ENCODE measurements at regions not wholly inside any gene's neighbourhood (a gene's known extent, or its start where the extent isn't known, plus 50 kb on each side); places are given as distances from the start of the nearest gene placed in this dataset.

DNA sequence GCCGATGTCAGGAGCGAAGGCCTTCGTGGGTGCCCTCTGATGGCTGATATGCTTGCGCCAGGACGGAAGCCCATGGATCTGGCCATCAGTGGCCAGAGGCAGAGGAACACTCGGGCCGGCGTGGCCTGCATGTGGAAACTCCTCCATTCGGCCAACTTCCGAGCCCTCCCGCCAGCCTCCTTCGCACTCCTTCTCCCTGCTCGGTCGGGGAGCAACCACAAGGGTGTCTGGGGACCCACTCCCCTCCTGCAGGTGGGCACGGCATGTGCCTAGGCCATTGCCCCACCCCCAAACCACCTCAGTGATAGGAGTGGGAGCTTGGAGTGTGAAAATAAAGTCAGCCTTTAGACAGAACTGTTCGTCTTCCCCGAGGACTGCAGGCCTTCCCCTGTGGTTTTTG is 231.3 kb downstream of the BCL11B start:
- no peak for DNase-seq

DNA sequence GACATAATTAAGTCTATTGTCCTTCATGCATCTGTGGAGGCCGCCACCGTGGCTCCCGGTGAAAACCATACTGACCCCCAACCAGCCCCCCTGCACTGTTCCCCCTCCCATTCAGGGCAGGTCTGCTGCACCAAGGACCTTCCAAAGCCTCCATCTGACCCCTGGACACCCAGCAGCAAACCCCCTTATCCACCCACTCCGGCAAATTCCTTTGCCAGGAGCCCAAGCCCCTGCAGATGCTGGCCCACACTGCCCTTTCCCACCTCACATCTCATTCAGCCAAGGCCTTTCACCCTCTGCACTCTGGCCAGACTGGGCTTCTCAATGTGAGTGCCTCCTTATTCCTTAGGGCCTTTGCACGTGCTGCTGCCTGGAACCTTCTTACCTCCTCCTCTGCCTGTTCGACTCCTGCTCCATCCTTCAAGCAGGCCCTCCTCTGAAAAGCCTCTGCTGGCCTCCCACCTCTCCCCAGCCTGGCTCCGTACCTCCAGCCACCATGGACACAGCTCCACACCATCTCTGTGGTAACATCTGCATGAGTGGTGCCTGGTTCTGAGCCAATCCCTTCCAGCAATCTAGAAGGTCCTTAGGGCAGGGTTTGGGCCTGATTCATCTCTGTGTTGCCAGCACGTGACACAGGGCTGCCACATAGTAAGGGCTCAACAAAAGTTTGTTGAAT is 230.7 kb downstream of the BCL11B start:
- DNase-seq: no peak

DNA sequence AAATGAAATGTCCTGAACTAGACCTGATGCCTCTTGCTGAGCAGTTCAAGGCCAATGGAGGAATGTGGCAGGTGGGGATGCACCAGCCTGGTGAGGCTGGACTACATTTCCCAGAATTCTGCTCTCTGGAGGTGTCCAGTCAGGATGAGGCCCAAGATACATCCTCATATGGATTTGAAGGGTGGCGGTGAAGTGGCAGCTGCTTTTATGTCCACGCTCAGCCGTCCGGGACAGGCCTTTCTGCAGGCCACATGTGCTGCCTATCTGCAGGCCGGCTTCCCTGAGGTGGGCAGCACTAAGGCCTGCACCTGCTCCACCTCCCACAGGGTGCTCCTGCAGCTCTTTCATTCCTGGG is 230.2 kb downstream of the BCL11B start:
- DNase-seq: no peak

DNA sequence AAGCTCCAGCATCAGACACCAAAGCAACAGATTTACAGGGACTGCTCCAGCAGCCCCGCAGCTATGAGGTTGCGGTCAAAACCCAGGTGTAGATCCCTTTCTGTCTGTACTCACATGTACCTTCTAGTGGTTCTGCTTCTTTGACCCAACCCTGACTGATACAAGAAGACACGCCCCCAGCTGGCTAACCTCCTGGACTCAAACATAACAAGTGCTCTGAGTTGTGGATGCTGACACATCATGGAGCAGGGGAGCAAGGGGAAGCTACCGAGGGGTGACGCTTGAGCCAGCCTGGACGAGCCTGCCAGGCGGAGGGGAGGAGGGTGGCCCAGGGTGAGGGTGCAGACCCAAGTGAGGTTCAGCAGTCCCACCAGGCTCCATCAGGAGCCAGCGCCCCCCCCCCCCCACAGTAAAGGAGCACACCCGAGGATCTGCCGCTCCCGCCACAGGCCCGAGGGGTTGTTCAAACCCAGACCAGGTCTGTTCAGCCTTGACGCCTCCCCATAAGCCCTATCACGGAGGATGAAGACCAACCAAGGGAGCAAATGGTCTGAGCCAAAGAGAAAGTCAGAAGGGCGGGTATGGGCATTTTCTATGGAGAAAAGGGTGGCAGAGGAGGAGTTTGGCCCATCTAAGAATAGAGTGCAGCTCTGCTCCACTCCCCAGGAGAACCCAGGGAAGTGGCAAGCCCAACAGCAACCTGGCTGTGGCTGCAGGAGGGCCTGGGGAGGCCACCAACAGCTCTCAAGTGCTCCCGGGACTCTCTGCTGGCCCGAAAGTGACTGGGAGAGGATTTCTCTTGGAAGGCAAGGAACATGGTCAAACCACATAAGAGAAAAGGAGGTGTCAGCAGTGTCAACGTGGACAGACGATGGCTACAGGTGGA is 229.4 kb downstream of the BCL11B start:
- DNase-seq: no peak

DNA sequence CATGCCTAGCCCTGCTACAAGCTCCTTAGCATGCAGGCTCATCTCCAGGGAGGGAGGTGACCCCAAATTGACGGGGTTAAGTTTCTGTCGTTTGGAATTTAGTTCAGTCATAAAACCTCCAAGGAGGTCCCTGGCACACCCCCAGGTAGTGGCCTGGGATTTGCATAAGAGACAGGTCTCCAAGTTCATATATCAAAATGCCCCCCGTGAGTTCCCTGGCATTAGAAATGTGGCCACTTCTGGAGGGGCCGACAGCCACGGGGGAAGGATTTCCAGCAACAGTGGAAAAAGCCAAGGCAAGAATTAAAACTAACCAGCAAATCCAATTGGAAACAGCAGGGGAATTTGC is 228.8 kb downstream of the BCL11B start:
- no peak for DNase-seq

DNA sequence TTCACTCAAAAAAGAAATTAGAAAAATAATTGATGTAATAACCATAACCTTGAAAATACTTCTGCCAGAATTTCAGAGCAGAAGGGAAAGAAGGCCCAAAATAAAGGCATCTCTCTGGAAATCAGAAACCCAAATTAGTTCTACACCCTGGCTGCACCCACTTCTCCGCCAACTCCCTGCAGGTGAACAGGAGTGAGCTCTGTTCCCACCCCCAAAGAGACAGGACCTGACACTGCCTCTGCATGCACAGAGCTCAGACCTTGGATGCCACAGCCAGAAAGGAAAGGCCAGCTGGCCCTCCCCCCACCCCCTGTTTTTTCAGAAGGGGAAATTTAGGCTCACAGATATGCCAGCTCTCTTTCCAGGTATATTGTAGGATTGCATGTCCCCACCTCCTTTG is 228.2 kb downstream of the BCL11B start:
- DNase-seq: no peak

DNA sequence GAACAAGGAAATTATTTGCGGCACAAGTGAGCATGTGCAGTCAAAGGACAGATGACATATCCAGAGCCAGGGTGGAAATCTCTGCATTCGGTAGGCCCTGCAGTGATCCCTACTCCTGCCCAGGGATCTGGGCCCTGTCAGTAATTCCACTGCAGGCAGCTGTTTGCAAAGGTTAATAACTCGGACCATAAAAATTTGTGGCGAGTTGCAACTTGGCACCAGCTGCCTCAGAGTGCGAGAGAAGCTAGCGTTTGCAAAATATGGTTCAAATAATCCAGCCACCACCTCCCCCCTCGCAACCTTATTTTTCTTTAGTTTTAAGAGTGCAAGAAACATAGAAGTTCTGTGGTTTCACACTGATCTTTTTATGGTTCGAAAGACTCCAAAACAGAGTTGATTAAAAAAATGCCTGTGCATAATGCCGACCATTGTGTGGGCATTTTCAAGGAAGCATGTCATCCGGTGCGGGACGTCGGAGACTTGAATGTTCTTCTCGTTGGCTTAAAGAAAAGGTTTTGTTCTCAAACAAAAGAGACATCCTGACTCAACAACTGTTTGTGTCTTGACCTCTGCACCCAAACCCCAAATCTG is 224.5 kb downstream of the BCL11B start:
- no peak for DNase-seq

DNA sequence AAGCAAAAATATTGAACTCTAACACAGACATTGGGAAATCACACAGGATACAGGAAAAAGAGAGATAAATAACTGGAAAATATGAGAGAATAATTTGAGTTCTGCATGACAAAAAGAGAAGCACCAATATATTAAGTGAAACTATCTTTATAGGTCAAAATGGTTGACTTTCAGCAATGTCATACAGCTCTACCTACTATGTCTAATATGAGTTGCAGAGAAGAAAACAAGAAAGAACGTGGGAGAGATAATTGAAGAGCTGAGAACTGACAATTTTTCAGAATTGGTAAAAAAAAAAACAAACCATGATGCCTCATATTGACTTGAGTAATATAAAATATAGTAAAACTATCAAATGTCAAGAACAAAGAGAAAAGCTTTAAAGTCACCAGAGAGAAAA is 221.7 kb downstream of the BCL11B start:
- DNase-seq: no peak

DNA sequence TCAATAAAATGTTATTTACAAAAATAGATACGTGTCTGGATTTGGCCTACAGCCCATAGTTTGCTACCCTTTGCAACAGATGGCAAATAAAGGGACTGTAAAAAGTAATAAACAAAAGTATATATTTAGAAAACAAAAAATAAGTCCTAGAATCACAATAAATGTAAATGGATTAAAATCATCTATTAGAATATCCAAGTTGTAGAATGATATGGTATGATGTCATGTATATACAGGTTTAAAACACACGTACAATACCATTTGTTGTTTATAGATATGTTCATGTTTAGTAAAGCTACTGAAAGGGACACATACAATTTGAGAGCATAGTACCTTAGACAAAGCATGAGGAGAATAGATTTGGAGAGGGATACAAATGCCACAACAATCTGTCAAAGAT is 219.5 kb downstream of the BCL11B start:
- no peak for DNase-seq

DNA sequence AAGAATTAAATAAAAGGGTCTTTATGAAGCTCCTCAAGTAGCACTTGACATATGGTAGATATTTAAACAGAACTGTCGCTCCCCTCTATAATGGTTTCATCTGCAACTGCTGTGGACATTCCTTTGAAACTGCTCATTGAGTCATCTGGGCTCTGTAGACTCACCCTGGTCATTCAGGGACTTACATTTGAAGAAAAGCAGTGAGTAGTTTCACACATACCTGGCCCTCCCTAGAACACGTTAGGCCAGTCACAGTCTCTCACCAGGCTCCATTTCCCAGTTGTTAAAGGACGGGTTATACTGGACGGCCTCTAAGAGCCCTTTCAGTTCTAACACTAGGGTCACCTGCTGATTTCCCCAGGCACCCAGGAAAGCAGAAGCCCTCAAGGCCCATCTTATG is 217.0 kb downstream of the BCL11B start:
- no peak for DNase-seq

DNA sequence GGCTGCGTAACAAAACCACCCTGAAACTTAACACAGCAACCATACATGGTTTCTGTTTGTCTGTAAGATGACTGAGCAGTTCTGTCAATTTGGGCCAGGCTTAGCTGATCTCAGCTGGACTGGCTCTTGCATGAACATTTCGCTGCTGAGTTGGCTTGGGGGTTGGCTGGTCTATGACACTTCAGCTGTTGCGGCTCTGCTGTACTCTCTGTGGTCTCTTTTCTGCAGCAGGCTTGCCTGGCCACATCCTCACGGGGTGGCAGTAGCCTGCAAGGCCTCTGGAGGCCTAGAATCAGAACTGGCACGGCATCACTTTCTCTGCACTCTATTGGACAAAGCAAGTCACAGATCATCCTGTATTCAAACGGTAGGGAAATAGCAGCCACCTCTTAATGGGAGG is 216.2 kb downstream of the BCL11B start:
- DNase-seq: no peak

DNA sequence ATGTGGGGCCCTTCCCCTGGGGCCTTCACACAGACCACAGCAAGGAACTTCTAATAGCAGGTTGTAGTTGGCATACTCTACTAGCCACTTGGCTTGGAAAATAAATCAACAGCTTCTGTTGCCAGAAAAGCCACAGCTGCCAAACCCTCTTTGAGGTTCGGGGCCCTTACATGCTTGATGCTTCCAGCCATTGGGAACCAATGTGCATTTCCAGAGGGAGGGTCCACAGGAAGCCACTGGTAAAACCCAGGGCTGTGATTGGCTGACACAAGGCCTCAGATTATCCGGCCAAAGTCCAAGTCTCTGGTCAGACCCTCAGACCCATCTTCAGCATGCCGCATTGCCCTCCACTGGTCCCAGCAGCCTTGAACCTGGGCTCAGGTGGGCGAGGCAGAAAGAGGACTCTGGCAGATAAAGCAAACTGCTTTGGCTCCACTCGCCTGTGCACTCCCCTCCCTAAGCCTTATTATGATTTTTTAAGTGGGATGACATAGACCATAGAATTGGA is 214.4 kb downstream of the BCL11B start:
- no peak for DNase-seq

DNA sequence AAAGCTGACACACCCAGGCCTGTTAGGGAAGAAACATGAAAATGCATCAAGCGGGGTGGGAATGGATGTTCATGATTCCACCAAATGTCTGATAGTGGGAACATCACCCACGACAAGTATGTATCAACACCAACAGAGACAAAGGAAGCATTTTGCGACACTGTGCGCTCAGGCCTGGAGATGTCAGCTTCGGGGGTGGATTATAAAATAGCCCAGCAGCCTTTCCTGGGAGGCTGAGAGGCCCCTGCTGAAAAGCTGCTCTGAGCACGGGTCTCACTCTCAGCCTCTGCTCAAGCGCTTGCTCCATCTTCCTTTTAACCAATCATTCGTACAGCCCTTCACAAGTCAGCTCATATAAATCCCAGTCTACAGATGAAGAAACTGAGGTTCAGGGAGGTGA is 213.5 kb downstream of the BCL11B start:
- DNase-seq: no peak

DNA sequence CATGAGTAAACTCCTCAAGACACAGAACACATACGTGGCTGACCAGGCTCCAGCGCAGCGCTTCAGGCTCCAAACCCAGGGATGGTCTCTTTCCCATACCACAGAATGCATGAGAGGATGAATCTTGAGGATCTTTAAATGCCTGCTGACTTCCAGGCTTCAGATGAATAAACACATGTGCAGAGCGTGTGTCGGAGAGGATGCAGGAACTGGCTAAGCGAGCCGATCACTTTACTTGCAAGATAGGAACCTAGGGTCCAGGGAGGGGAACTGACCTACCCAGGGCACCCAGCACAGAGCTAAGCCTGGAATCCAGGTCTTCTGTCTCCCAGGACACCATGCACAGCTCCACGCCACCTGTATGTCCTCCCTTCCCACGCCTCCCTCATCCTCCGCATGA is 209.8 kb downstream of the BCL11B start:
- no peak for DNase-seq

DNA sequence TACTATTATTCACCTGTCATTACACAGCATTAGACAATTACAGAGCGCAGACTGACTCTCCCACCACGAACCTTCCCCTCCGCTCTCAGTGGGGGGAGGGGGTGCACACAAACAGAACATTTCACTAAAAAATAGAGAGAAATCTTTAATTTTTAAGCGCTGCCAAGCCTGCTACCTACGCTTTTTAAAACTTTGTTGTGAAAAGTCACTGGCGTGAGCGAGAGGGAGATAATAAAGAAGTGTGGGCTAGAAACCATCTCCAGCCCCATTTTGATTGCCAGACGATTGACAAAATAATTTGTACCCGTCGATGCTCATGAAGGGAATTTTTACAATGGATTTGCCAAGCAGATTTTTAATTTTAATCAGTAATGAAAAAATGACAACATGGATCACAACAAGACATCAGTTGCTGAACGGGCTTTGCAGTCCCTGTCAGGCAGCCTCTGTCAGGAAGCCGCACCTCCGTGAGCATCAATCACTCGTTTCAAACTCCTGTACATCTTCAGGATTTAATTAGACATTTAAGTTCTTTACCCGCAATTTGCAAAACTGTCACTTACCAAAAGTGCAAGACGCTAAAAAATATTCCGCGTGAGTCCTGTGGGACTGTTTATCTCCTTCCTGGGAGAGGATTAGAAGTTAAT is 209.1 kb downstream of the BCL11B start:
- DNase-seq: no peak

DNA sequence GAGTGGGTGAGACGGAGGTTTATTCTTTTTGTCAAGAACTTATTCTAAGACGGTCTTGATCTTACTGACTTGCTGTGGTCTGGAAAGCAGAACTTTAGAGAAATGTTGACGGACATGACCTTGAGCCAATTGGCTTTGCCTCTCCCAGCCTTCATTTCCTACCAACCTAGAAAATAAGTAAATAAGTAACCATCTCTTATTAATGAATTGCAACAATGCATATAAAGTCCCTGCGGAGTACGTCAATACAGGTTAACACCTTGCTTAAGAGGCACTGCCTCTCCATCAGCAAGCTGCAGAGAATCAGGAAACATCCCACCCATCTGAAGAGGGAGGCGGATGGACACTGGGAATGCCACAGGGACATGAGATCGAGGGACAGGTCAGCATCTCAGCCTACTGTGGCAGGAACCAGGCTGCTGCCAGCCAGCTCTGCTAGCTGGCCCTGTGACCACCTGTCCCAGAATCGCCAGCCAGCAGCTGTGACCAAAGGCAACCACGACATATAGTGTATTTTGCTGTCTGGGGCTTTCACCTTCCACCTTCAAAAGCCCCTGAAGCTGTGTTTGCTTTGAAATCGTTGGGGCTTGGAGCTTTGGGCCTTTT is 208.3 kb downstream of the BCL11B start:
- DNase-seq: no peak

DNA sequence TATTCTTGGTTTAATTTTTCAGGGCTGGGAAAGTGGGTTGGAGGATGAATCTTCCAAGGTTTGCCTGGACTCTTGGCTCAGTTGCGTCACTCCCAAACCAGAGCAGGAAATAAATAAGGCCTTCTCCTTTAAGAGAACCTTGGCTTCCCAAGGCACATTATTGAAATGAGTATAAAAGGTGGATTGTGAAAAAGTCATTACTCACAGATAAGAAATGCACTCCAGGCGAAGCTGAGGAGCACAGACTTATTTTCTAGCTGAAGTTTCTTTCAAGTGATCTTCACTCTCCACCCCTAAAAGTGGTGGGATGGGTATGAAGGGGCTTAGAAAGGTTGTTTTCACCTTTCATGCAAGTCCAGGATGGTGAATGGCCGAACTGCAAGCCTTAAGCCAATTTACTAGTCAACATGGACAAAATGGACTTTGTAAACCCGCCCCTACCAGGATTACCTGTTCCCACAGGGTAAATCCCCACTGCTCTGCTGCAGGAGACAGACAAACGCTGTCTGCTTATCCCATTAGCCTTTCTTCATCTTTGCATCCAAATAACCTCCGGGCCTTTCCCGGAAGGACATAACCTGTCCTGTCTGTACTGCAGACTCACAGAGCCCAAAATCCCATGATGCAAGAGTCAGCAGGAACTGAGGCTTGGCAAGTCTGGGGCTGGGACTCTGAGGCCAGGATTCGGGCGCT is 207.6 kb downstream of the BCL11B start:
- no peak for DNase-seq

DNA sequence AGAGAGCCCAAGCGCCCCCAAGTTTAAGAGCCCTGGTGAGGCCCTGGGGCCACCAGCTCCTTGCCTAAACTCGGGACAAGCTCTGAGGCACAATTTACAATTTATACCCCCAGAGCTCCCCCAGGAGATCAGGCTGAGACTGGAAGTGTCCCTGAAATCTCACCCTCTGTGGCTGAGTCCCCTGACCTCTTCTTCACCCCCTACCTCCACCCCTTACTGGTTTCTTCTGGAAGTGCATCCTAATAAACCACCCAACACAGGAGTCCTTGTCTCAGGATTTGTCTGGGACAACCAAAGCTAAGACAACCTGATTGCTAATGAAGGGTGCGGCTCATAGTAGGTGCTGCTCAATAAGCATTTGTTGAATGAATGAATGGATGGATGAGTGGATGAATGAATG is 206.4 kb downstream of the BCL11B start:
- no peak for DNase-seq

DNA sequence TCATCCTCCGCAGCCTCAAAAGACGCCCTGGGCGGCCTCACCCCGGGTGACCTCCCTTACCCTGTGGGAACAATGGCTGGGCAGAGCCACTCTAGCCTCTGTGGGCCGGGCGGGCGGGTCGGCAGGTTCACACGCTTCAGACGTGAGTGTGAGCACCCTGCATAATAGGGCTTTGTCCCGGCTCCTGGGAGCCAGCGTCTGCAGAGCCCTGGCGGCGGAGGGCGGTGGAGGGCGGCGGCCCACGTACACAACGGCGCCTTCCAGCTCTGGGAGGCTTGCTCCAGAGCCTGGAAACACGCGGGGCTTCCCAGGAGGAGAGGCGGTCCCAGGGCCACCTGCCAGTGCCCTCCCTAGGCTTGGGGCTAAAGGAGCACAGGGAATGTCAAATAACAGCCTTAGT is 205.6 kb downstream of the BCL11B start:
- no peak for DNase-seq

DNA sequence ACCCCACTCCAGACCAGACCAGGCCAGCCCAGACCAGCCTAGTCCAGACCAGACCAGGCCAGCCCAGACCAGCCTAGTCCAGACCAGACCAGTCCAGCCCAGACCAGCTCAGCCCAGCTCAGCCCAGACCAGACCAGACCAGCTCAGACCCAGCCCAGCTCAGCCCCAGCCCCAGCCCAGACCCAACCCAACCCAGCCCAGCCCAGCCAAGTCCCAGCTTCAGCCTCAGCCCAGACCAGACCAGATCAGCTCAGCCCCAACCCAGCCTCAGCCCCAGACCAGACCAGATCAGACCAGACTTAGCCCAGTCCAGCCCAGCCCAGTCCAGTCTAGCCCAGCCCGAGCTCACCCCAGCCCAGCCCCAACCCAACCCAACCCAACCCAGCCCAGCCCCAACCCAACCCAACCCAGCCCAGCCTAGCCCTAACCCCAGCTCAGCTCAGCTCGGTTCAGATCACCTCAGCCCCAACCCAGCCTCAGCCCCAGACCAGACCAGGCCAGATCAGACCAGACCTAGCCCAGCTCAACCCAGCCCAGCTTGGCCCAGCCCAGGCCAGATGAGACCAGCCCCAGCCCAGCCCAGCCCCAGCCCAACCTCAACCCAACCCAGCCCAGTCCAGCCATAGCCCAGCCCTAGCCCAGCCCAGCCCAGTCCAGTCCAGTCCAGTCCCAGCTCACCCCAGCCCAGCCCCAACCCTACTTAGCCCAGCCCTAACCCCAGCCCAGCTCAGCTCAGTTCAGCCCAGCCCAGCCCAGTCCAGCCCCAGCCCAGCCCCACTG is 204.7 kb downstream of the BCL11B start:
- no peak for DNase-seq

DNA sequence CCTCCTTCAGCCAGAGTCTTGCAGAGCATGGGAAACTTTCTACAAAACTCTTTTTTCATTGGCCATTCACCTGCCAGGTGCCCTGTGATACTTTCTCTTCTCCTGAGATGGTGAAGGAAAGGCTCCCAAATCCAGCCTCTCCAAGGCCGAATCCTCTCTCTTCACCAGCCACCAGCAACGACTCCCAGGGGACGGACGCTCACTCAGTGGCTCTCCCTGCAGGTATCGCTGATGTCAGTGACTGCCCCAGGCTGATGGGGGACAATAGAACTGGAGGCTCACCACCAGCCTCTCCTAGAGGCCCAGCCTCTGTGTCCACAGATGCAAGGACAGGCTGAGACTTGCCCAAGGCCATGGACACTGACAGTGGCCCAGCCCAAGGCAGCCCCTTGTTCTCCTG is 204.1 kb downstream of the BCL11B start:
- no peak for DNase-seq

DNA sequence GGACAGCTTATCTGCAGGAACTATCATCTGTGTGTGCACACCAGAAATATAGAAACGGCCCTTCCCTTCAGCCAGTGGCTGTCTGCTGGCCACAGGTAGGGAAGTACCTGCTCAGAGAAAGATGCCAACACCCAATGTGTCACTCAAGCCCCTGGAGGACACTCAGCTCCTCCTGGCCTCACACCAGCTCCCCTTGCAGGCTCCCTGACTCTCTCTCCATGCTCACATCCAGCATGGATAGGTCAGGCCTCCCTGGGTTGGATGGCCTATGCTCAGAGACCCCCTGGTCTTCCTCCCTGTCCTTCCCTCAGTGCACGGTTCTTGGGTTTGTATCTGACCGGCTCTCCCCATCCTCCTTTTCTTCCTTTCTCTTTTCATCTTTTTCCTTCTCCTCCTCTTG is 202.1 kb downstream of the BCL11B start:
- no peak for DNase-seq
